ENCODE measurements at regions not wholly inside any gene's neighbourhood (a gene's known extent, or its start where the extent isn't known, plus 50 kb on each side); places are given as distances from the start of the nearest gene placed in this dataset.

DNA sequence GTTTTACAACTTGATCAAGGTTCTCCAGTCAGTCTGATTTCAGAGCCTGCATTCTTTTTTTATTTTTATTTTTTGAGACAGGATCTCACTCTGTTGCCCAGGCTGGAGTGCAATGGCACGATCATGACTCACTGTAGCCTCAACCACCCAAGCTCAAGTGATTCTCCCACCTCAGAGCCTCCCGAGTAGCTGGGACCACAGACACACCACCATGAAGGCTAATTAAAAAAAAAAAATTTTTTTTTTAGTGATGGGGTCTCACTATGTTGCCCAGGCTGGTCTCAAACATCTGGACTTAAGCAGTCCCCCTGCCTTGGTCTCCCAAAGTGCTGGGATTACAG lies 117.2 kb upstream of the NAV2 start:
- no peak for DNase-seq

DNA sequence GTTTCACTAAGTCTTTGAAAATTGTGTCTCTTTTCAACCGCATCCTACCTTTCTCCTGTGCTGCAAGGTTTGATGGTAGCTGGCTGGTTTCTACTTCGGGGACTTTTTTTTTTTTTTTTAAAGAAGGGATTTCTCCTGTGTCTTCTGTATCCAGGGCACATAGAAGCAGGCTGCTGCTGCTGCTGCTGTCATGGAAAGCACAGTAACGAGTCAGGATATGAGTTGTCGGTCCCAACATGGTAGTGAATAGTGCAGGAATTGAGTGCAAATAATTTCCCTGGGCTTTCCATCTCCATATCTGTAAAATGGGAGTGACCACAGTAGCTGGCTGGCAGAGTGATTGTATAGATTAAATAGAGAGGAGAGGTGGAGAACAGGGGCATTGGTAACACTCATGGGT lies 118.3 kb upstream of the NAV2 start:
- no peak for DNase-seq

DNA sequence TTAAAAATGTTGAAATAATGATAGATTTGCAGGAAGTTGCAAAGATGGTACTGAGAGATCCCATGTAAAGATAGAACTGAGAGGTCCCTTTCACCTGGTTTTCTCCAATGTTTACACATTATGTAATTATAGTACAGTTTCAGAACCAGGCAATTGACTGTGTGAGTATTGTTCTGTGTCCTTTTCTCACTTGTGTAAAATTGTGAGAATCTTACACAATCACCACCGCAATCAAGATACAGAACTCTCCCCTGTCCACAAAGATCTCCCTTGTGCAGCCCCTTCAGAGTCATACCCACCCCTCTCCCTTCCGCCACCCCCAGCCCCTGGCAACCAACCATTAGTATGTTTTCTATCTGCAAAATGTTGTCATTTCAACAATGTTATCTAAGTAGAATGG lies 119.8 kb upstream of the NAV2 start:
- DNase-seq, result no peak

DNA sequence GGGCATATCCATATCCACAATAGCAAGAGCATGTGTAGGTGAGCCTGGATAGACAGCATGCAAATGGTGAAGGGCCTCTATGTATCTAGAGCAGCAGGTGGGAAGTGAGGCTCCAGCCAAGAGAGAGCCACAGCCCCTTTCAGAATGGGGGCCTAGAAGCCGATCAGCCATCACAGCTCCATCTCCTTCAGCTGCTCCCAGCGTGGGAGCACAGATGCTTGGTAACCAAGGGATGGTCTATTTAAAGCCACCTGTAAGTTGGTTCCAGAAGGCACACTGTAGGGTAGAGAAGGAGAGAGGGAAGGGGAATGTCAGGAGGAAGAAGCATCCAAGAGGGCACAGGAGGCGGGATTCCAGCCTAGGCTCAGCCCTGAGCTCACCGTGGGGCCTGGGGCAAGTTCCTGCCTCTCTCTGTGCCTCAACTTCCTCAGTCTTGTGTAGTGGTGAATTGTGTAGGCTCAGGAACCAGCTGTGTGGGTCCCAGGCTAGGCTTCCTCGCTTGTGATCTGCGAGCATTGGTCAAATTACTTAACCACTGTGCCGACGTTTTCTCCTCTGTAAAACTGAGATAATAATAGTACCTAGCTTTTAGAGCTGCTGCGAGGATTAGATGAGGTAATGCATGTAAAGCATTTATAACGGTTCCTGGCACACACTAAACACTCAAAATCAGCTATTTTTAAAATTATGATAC lies 122.9 kb upstream of the NAV2 start:
- no peak for DNase-seq

DNA sequence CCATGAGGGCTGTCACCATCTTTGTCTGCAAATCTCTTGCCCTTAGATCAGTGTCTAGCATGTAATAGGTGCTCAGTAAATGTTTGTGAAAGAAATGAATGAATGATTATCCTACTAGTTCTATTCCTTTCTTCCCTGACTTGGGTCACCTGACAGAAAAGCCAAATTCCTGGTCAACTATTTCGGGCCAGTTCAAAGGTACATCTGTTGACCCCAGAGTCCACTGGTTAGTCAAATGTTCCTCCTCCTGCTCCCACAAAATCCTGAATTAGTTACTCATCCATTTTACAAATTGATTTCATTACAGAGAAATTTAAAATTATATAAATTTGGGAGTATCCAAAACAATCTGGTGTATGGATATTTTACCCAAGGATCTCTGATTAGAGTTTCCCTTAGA lies 124.7 kb upstream of the NAV2 start:
- no peak for DNase-seq

DNA sequence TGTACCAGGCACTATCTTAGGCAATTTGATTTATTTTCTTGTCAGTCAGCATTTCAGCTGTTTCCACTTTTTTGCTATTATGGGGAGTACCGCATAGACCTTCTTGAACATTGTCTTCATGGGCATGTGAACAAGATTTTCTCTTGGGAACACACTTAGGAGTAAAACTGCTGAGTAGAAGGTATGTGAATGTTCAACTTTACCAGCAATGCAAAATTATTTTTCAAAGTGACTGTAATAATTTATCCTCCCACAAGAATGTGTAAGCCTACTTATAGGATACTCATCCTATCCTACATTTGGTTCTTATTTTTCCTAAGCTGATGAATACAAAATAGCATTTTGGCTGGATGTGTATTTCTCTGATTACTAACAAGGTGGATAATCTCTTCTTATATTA lies 132.0 kb upstream of the NAV2 start:
- DNase-seq, result no peak

DNA sequence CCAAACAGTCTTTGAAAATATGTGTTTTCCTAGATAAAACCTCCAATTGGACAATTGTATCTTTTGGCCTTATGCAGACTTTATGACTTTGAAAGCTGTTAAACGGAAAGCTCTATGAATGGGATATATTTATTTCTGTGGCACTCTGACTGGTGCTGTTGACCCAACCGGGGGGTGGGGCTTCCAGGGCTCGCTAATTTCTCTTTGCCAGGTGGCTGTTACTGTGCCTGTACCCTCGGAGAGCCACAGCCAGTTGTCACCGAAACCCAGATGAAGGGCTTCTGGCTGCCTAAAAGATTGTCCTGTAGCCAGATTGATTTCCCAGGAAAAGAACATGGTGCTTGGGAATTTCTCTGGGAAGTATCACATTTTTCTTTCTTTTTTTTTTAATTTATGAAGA lies 132.7 kb upstream of the NAV2 start:
- DNase-seq, result no peak

DNA sequence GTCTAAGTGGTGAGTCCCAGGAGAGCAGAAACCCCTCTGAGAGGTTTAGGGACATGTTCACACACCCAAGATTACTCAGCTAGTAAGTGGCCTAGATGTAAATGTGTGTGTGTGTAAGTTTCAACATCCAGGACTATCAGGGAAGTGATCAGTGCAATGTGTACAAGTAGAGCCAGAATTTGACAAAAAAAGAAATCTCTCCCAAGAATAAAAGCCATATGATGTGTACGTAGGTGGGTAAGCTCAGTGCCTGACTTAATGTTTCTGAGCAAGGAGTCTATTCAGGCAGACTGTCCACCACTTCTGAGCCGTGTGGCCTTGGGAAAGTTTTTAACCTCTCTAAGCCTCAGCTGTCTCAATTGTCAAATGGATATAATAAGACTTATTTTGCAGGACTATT lies 133.8 kb upstream of the NAV2 start:
- DNase-seq, result no peak

DNA sequence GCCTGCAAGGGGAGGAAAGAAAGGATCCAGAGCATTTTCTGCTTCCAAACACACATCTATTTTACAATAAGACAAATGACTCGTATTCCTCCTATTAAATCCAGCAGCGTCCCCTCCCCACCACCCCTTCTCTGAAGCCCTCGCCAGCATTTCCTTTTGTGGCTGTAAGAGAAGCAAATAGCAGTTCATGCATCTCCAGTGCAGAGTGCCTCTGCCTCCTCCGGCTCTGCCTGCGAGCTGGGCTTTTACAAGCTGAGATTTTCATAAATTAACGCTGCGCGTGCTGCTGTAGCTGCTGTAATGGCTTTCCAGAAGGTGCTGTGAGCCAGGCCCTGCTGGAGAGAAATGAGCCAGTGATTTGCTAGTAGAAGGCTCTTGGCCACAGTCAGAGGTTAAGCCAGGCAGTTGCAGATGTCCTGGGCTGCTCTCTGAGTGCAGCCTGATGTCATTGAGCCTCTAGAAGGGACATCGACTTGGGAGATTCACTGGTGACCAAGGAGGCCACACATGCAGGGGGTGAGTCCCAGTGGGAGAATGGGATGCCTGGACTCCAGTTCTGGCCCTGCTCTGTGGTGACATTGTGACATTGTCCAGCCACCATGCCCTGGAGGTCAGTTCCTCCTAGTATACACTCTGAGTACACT lies 134.5 kb upstream of the NAV2 start:
- DNase-seq, result no peak

DNA sequence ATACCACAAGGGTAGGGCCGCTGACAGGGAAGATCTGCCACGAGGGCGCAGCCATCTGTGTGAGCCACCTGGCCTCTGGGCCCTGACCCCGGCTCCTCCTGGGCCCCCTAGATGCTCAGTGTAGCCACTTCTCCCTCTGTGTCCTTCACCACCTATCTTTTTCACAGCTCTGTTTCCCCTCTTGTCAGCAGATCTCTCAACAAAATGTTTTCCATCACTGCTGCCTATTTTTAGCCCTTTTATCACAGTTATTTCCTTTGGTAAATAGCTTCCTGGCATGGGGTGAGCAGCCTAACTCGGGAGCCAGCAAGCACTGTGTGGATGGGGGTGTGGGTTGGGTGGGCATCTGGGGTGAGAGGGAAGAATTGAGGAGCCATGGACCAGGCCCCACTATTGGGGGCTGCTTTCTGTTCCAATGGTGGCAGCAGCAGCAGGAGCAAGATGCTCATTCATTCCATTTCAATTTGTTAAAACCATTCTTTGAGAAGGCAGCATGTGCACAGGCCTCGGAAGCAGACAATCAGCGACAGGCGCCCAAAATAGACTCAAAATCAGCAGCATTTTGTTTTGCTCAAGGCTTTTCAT lies 135.2 kb upstream of the NAV2 start:
- DNase-seq, result no peak

DNA sequence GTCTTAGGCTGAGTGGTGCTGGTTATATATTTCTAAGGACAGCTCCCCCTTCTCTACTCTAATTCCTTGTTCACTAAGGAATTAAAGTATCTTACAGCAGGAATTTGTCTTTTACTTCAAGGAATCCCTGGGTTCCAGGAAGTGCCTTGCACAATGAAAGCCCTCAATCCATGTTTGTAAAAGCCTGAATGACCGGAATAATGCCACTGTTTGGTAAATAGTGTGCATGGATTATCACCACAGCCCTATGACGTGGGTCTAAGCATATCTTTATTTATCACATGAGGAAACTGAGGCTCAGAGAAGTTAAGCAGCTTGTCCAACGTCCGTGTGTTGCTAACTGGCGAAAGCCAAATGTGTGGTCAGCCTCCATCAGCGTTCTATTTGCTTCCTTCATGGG lies 135.7 kb upstream of the NAV2 start:
- no peak for DNase-seq

DNA sequence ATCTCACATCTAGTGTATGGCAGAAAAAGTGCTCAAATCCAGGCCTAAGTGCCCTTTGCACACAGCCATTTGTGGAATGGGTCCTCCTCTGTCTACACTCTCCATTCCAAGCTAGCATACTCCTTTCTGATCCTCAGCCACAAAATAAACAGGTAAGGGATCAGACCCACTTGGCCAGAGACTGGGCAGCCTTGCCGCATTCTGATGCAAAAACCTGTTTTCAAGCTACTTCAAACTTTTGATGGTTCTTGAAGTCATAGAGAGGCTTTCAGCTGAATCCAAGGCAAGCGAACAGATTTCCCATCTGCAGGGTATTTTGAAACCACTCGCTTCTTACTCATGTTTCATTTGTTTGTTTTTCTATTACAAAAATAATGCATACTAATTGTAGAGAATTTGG lies 136.6 kb upstream of the NAV2 start:
- DNase-seq, result no peak

DNA sequence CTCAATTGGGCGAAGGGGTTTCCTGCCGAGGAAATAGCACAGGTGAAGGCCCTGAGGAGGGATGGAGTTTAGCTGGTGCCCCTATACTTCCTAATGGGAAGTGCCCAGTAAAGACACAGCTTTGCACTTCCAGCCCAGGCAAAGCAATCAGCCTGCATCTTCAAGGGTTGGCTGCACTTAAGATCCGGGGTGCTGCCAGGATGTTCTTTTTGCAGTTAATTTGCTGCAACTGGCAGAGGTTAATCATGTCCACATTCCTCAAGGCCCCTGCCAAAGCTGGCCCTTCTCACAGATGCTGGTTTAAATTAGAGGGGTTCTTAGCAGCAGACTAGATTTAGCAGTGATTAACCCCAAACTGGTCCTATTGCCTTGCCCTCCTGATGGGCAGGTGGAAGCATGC lies 137.7 kb upstream of the NAV2 start:
- no peak for DNase-seq

DNA sequence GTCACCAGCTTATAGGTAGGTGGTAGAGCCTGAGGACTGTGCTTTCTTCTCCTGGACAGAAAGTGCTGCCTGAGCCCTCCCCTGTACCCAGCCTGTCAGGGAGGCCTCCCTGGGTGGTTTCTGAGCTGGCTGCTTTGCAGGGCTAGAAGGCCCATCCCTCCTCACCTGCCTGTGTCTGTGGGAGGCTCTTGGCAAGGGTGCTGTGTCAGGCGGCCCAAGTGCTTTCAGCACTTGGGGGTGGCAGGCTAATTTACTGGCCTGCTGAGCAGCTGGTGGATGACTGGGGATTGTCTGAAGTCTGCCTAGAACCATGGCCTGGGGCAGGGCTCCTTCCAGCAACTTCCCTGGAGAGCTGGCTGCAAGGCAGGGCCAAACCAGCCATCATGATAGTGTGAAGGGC lies 139.0 kb upstream of the NAV2 start:
- DNase-seq, result no peak

DNA sequence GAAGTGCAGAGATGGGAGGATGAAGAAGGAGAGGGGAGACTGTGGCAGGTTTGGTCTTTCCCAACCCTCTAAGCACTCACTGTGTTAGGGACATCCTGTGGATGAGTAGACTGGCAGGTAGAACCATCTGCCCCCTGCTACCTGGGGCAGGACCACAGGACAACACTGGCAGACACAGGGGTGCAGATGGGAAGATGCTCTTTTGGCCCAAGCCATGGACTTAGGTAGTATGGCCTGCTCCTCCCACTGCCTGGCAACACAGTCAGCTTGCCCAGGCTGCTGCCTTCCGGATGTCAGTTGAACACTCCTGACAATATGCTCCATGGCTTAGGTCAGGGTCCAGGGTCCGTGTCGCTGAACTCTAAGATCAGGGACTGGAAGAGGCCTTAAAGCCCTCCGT lies 140.7 kb upstream of the NAV2 start:
- DNase-seq, result no peak

DNA sequence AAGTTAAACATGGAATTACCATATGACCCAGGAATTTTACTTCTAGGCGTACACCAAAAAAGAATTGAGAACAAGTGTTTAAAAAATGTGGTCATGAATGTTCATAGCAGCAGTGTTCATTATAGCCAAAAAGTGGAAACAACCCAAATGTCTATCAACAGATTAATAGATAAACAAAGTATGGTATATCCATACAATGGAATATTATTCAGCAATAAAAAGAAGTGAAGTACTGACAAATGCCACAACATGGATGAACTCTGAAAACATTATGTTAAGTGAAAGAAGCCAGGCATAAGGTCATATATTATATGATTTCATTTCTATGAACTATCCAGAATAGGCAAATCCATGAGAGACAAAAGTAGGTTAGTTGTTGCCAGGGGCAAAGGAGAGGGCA lies 141.7 kb upstream of the NAV2 start:
- DNase-seq, result no peak

DNA sequence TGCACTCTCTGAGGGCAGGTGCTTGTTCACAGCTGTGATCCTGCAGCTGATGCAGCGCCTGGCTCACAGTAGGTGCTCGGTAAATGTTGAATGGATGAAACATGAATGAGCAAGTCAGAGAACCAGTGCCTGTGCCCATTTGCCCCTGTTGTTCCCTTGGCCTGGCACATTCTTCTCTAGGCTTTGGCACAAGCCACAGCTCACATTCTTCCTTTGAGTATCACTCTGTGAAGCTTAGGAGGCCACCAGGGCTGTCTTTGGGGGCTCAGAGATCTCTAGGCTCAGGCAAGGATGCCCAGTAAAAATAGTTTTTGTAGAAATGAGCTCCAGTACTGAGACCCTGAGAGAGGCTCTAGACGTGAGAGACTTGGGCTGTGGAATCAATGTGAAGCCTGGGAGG lies 144.6 kb upstream of the NAV2 start:
- no peak for DNase-seq

DNA sequence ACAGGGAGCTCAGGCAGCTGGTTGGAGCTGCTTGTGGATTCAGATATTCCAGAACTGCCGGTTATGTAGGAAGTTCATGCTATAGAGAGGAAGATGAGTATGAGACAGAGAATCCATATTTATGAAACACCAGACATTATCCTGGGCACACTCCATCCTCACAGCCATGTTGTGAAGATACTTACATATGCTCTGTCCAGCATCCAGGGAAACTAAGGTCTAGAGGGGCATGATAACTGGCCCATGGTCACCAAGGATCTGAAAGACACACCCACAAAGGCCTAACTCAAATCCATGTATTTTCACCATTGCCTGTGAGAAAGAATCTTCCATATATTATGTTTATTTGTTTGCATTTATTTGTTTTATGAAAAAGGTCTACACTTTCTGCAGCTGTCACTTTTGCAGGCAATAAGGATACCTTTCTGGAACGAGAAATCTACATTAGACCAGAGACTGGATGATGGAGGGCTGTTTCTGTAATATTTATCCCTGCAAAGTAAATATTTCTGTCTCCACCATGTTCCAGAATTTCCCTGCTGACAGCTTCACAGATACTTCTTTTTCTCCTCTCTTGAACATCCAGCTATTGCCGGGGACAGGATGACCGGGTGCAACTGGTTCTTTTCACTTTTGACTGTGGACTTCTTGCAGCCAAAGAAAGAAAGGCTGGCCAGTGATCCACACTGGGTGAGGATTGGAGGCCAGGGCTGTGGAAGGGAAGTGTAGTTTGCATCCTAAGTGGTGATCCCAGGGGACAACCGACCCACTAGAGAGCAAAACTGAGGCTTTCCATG lies 145.9 kb upstream of the NAV2 start:
- DNase-seq, result no peak

DNA sequence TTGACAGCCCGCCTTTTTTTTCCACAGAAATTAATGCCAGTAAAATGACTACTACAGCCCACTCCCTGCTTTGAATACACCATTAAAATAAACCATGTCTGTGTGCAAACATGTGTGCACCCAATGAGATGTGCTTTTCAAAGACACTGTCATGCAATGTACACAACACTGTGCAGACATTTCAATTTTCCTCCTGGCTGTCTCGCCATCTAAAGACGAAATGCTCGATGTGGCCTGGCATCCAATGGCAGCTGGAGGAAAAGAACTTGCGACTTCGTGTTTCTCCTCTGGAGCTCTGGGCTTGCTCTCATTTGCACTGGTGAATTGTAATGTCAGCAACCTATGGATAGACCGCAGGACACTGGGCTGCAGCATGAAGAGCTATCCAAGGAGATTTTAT lies 147.0 kb upstream of the NAV2 start:
- DNase-seq, result no peak

DNA sequence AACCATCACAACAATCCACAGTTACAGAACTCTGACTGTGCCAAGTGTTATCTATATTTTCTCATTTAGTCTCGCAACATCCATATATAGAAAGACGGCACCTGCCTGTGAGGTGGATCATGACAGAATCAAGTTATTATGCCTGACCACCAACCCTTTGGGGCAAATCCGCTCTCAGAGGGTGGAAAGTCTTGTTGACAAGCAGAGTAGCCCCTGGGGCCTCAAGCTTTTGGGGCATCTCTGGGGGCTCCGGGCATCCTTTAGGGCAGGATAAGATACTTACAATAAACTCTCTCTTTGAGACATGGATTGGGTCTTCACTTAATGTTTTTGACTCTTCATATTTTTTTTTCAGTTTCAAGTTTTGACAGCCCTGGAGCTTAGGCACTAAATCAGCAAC lies 150.5 kb upstream of the NAV2 start:
- DNase-seq, result no peak

DNA sequence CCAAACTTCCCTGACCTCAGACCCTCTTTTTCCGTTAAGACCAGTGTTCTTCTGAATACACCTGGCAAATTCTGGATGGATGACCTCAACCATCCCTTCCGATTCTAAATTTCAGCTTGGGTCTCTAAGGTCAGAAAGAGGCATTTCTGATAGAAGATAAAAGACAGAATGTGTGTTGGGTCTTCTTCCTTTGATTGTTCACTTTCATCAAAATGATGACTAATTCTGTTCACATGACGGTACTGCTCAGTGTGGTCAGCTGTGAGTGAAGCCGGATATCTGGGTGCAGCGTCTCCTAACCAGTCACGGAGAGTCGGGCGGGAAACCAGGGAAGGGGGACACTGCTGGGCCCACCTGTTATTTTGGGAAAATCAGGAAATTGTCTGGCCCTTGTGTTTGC lies 151.6 kb upstream of the NAV2 start:
- DNase-seq, result no peak

DNA sequence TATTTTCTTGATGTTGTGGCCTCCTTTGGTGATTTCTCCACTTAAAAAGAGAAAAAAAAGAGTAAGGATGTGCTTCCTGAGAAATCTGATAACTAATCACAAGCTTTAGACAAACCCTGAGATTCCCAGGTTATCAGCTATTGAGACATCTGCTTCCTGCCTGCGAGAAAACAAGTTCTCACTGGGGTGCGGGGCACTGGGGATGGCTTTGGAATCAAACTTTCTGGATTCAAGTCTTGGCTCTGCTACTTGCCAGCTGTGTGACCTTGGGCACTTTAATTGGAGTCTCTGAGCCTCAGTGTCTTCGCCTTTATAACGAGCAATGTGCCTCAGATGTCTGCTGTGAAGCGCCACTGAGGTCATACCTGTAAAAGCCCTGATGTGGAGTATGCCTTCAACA lies 152.5 kb upstream of the NAV2 start:
- no peak for DNase-seq

DNA sequence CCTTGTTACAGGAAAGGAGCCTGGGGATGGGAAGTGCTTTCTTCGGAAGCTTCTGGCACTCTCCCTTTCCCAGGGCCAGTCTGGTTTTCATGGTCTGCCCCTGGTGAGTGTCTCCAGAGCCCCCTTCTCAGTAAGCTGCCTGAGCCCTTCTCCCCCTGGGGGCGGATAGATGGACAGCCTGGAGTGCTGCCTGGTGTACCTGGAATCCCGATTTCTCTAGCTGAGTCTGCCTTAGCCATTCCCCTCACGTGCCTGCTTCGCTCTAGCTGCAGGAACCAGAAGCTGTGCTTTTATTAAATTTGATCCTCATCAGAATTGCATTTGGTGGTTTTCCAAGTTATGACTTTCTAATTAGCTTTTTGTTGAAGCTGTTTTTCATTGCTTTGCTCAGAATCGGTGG lies 152.9 kb upstream of the NAV2 start:
- no peak for DNase-seq
